GM23248 (cell line): ENCODE measurements at regions not wholly inside any gene's neighbourhood (a gene's known extent, or its start where the extent isn't known, plus 50 kb on each side); places are given as distances from the start of the nearest gene placed in this dataset.

ENCODE experiments used
- EZH2 ChIP-seq: fragments of 200-600 bp; sonication (generic); IDR thresholded peaks from 2 replicates; pipeline ENCODE4 v1.6.1; 2018; ENCODE audit warnings: antibody characterized with exemption, mild to moderate bottlenecking; ENCODE audit not compliant: insufficient read depth, poor library complexity, severe bottlenecking
- EZH2phosphoT487 ChIP-seq: fragments of 200-600 bp; sonication (generic); IDR thresholded peaks from 2 replicates; pipeline ENCODE4 v1.6.1; 2018; ENCODE audit warnings: antibody characterized with exemption, moderate library complexity, mild to moderate bottlenecking, low read depth; ENCODE audit not compliant: insufficient read depth

DNA sequence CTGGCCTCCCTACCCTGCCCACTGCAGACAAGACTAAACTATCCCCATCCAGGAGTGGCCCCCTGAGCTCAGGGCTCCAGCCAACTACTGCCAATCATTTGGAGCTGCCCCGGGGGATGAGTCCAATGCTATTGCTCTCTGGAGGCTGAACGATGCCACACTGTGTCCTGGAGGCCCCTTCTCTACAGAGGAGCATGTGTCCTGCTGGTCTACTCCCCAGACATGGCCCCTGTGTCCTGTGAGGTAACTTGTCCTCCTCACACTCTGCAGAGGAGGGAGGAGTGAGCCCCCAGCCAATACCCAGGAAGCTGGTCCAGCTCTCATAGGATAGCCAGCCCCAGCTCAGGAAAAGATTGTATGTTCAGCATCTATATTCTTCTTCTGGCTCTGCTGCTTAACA, 159.1 kb upstream of the GPR12 start:
- no peak for TF ChIP-seq EZH2phosphoT487
- no peak for TF ChIP-seq EZH2
